Neuronal stem cell (in vitro differentiated cells): ENCODE measurements at regions not wholly inside any gene's neighbourhood (a gene's known extent, or its start where the extent isn't known, plus 50 kb on each side); places are given as distances from the start of the nearest gene placed in this dataset.

Experiments
- DNase-seq: peaks from one replicate; pipeline ENCODE4 v3.0.0-alpha.2; 2013; ENCODE audit warnings: low spot score
- H2AFZ ChIP-seq: one replicate; pipeline ENCODE4 v1.6.1; 2013; ENCODE audit warnings: mild to moderate bottlenecking, low read length, inconsistent platforms
- H2AK5ac ChIP-seq: 2 replicates; pipeline ENCODE4 v1.6.1; 2013; ENCODE audit warnings: low read depth, mild to moderate bottlenecking, inconsistent platforms, low read length, moderate library complexity, mixed read lengths
- H2BK120ac ChIP-seq: 2 replicates; pipeline ENCODE4 v1.6.1; 2013; ENCODE audit warnings: low read depth, mild to moderate bottlenecking, inconsistent platforms, low read length, moderate library complexity, mixed read lengths
- H2BK12ac ChIP-seq: one replicate; pipeline ENCODE4 v1.6.1; 2013; ENCODE audit warnings: low read length, inconsistent platforms
- H2BK15ac ChIP-seq: 2 replicates; pipeline ENCODE4 v1.6.1; 2013; ENCODE audit warnings: mild to moderate bottlenecking, low read length, inconsistent platforms, mixed read lengths
- H2BK5ac ChIP-seq: one replicate; pipeline ENCODE4 v1.6.1; 2013; ENCODE audit warnings: inconsistent platforms, mild to moderate bottlenecking, low read length, moderate library complexity
- H3K14ac ChIP-seq: one replicate; pipeline ENCODE4 v1.6.1; 2013; ENCODE audit warnings: low read length, inconsistent platforms
- H3K18ac ChIP-seq: 2 replicates; pipeline ENCODE4 v1.6.1; 2013; ENCODE audit warnings: low read length, inconsistent platforms
- H3K23ac ChIP-seq: 2 replicates; pipeline ENCODE4 v1.6.1; 2013; ENCODE audit warnings: low read depth, mild to moderate bottlenecking, mixed read lengths, low read length, inconsistent platforms; ENCODE audit not compliant: poor library complexity
- H3K27ac ChIP-seq: replicated peaks from 3 replicates; pipeline ENCODE4 v1.5.1; 2013; ENCODE audit warnings: low read length, inconsistent platforms
- H3K27me3 ChIP-seq, 3 experiments: 2 replicates each; pipeline ENCODE4 v1.6.1; 2013; ENCODE audit warnings: low read length in 3 of 3, mild to moderate bottlenecking in 2 of 3, inconsistent platforms in 1 of 3, low read depth in 1 of 3, mixed read lengths in 1 of 3, moderate library complexity in 1 of 3; ENCODE audit not compliant: control insufficient read depth in 3 of 3, insufficient read depth in 3 of 3
- H3K36me3 ChIP-seq, 2 donors: replicated peaks in 1 of 2; 2 replicates each; pipeline ENCODE4 v1.6.1; 2013; ENCODE audit warnings: low read length in 2 of 2; ENCODE audit not compliant: control insufficient read depth in 2 of 2, insufficient read depth in 2 of 2
- H3K4ac ChIP-seq: 2 replicates; pipeline ENCODE4 v1.6.1; 2013; ENCODE audit warnings: inconsistent platforms, mild to moderate bottlenecking, low read length, moderate library complexity
- H3K4me1 ChIP-seq, 2 donors: 1 replicate in 1 of 2; 2 replicates in 1 of 2; pipeline ENCODE4 v1.6.1; 2013; ENCODE audit warnings: low read length in 2 of 2, low read depth in 1 of 2; ENCODE audit not compliant: control insufficient read depth in 2 of 2, insufficient read depth in 1 of 2
- H3K4me2 ChIP-seq: one replicate; pipeline ENCODE4 v1.6.1; 2013; ENCODE audit warnings: mild to moderate bottlenecking, low read length, inconsistent platforms; ENCODE audit not compliant: insufficient read depth, poor library complexity, severe bottlenecking
- H3K4me3 ChIP-seq, 2 donors: 2 replicates each; pipeline ENCODE4 v1.5.1; 2013; ENCODE audit warnings: low read length in 2 of 2, mild to moderate bottlenecking in 2 of 2, inconsistent platforms in 1 of 2, moderate library complexity in 1 of 2
- H3K79me1 ChIP-seq: one replicate; pipeline ENCODE4 v1.6.1; 2013; ENCODE audit warnings: low read depth, mild to moderate bottlenecking, inconsistent platforms, low read length, moderate library complexity
- H3K9ac ChIP-seq: one replicate; pipeline ENCODE4 v1.6.1; 2013; ENCODE audit warnings: mild to moderate bottlenecking, low read depth, low read length, inconsistent platforms; ENCODE audit not compliant: poor library complexity
- H3K9me3 ChIP-seq, 2 donors: replicated peaks in 1 of 2; 2 replicates each; pipeline versions ENCODE3 to v1.6.1; 2013; ENCODE audit warnings: low read length in 2 of 2, mild to moderate bottlenecking in 2 of 2, inconsistent platforms in 1 of 2, low read depth in 1 of 2, mixed read lengths in 1 of 2, moderate library complexity in 1 of 2; ENCODE audit not compliant: control insufficient read depth in 2 of 2, insufficient read depth in 1 of 2
- H4K8ac ChIP-seq: one replicate; pipeline ENCODE4 v1.6.1; 2013; ENCODE audit warnings: low read depth, mild to moderate bottlenecking, inconsistent platforms, low read length, moderate library complexity
- H4K91ac ChIP-seq: one replicate; pipeline ENCODE4 v1.6.1; 2013; ENCODE audit warnings: low read length, low read depth, mild to moderate bottlenecking, inconsistent platforms; ENCODE audit not compliant: poor library complexity
- WGBS, 2 donors: extraction: QIAGEN DNeasy Blood & Tissue Kit; methylation state at CpG; one replicate each; pipeline ENCODE4 v1.1.7; 2013; ENCODE audit warnings: missing lambda C conversion rate in 2 of 2, mixed read lengths in 1 of 2; ENCODE audit not compliant: insufficient read length in 2 of 2, insufficient replicate concordance in 1 of 2; ENCODE audit errors: extremely low coverage in 2 of 2; 5-methylcytosine and 5-hydroxymethylcytosine counted together

- Histone ChIP-seq H2BK12ac (no peak overlapping the region), H3K9ac (no peak overlapping the region), H3K14ac (no peak overlapping the region), H3K18ac (peak overlapping the region; percentile 75), H3K27ac (peak overlapping the region; percentile 43), H2AFZ (no peak overlapping the region), H2BK15ac (no peak overlapping the region), H3K9me3 (no peaks in the 10 kb centered on the region), H4K8ac (no peak overlapping the region), H3K4me3 (no peak overlapping the region), H3K36me3 (no peaks in the 10 kb centered on the region), H4K91ac (no peak overlapping the region), H3K23ac (no peak overlapping the region), H3K4ac (no peak overlapping the region), H3K4me2 (no peak overlapping the region), H3K4me1 (peaks cover 7 to 8% of the 10 kb centered on the region in 2 donors), H2BK5ac (no peak overlapping the region), H2AK5ac (no peak overlapping the region), H3K79me1 (no peaks in the 10 kb centered on the region), H2BK120ac (no peak overlapping the region), H3K27me3 (no peaks in the 10 kb centered on the region)
- no peak for DNase-seq
- WGBS, 2 donors, result no CpG with 5 or more reads among the region's 5 CpGs
Measured at GRCh38 chr12:91273560-91273959, 90.9 kb upstream of the DCN start.

- H3K4me1 ChIP-seq, result peaks cover 7 to 8% of the 10 kb centered on the region in 2 donors
- H4K91ac ChIP-seq, result no peak overlapping the region
- H2BK120ac ChIP-seq, result no peak overlapping the region
- H3K9me3 ChIP-seq, result no peaks in the 10 kb centered on the region
- no peak overlapping the region for H3K23ac ChIP-seq
- no peak overlapping the region for H3K18ac ChIP-seq
- H3K4ac ChIP-seq, result no peak overlapping the region
- H3K36me3 ChIP-seq, result no peaks in the 10 kb centered on the region
- H4K8ac ChIP-seq, result no peak overlapping the region
- no peaks in the 10 kb centered on the region for H3K27me3 ChIP-seq
- no peak overlapping the region for H2BK12ac ChIP-seq
- no peak overlapping the region for H3K9ac ChIP-seq
- peak; percentile 21 for DNase-seq
- H3K27ac ChIP-seq, result no peak overlapping the region
- no peak overlapping the region for H3K4me3 ChIP-seq
- H2AK5ac ChIP-seq, result no peak overlapping the region
- no peak overlapping the region for H2AFZ ChIP-seq
- no CpG with 5 or more reads among the region's 4 CpGs for WGBS, 2 donors
- H3K79me1 ChIP-seq, result no peaks in the 10 kb centered on the region
- H3K14ac ChIP-seq, result no peak overlapping the region
- no peak overlapping the region for H3K4me2 ChIP-seq
- no peak overlapping the region for H2BK15ac ChIP-seq
- no peak overlapping the region for H2BK5ac ChIP-seq
Measured at GRCh38 chr12:91272461-91273063, 89.9 kb upstream of the DCN start.

GRCh38 chr12:91271185-91271584 lies 88.6 kb upstream of the DCN start:
- Histone ChIP-seq H3K23ac (no peak overlapping the region), H2BK120ac (no peak overlapping the region), H2BK12ac (no peak overlapping the region), H4K8ac (no peak overlapping the region), H3K27ac (no peak overlapping the region), H2AFZ (no peak overlapping the region), H3K27me3 (no peaks in the 10 kb centered on the region), H3K4me1 (peaks cover 7 to 8% of the 10 kb centered on the region in 2 donors), H3K18ac (no peak overlapping the region), H4K91ac (no peak overlapping the region), H3K14ac (no peak overlapping the region), H2AK5ac (no peak overlapping the region), H3K9ac (no peak overlapping the region), H2BK5ac (no peak overlapping the region), H3K36me3 (no peaks in the 10 kb centered on the region), H3K4me2 (no peak overlapping the region), H3K4me3 (no peak overlapping the region), H3K9me3 (no peaks in the 10 kb centered on the region), H2BK15ac (no peak overlapping the region), H3K79me1 (no peaks in the 10 kb centered on the region), H3K4ac (no peak overlapping the region)
- no peak for DNase-seq
- WGBS, 2 donors, result no CpG with 5 or more reads among the region's 4 CpGs

GRCh38 chr12:91267039-91267438 lies 84.4 kb upstream of the DCN start:
- Histone ChIP-seq H2BK120ac (no peak overlapping the region), H3K27ac (no peak overlapping the region), H3K79me1 (no peaks in the 10 kb centered on the region), H3K9me3 (no peaks in the 10 kb centered on the region), H3K4me3 (no peak overlapping the region), H3K23ac (no peak overlapping the region), H3K4me2 (no peak overlapping the region), H2BK15ac (no peak overlapping the region), H2BK5ac (no peak overlapping the region), H3K14ac (no peak overlapping the region), H3K9ac (no peak overlapping the region), H4K8ac (no peak overlapping the region), H3K4me1 (no peaks in the 10 kb centered on the region), H3K27me3 (no peaks in the 10 kb centered on the region), H3K18ac (no peak overlapping the region), H2BK12ac (no peak overlapping the region), H3K4ac (no peak overlapping the region), H4K91ac (no peak overlapping the region), H3K36me3 (no peaks in the 10 kb centered on the region), H2AFZ (no peak overlapping the region), H2AK5ac (no peak overlapping the region)
- no peak for DNase-seq
